Liver (tissue), 3 donors: ENCODE measurements at regions not wholly inside any gene's neighbourhood (a gene's known extent, or its start where the extent isn't known, plus 50 kb on each side); places are given as distances from the start of the nearest gene placed in this dataset.
"Not testable (repeated sequence)": the region's sequence is repeated elsewhere in the genome, so short reads cannot be mapped to it uniquely, and the experiment has no call there.

Source experiments
- EGR1 ChIP-seq, 2 donors: IDR thresholded peaks; 2 replicates each; pipeline ENCODE4 v1.6.1; 2016 to 2018; ENCODE audit warnings: antibody characterized with exemption in 2 of 2, low read depth in 2 of 2
- GABPA ChIP-seq, 2 donors: IDR thresholded peaks in 1 of 2; conservative IDR thresholded peaks in 1 of 2; 2 replicates each; pipeline ENCODE4 v1.6.1; 2016; ENCODE audit warnings: antibody characterized with exemption in 2 of 2, mild to moderate bottlenecking in 1 of 2, moderate library complexity in 1 of 2
- HNF4A ChIP-seq, 2 donors: conservative IDR thresholded peaks; 2 replicates each; pipeline ENCODE4 v1.6.1; 2016; ENCODE audit warnings: antibody characterized with exemption in 2 of 2, mild to moderate bottlenecking in 2 of 2
- HNF4G ChIP-seq: IDR thresholded peaks from 2 replicates; pipeline ENCODE4 v1.6.1; 2016; ENCODE audit warnings: antibody characterized with exemption
- JUND ChIP-seq, 2 donors: IDR thresholded peaks; 2 replicates each; pipeline ENCODE4 v1.6.1; 2016; ENCODE audit warnings: antibody characterized with exemption in 2 of 2
- RAD21 ChIP-seq, 2 donors: IDR thresholded peaks; 2 replicates each; pipeline ENCODE4 v1.6.1; 2016; ENCODE audit warnings: antibody characterized with exemption in 2 of 2, mild to moderate bottlenecking in 2 of 2
- SP1 ChIP-seq: IDR thresholded peaks from 2 replicates; pipeline ENCODE4 v1.6.1; 2018; ENCODE audit warnings: antibody characterized with exemption, mild to moderate bottlenecking
- YY1 ChIP-seq: IDR thresholded peaks from 2 replicates; pipeline ENCODE4 v1.6.1; 2016; ENCODE audit warnings: antibody characterized with exemption, mild to moderate bottlenecking
- TF ChIP-seq, protein P1 (sequence below): fragments of 150-350 bp; IDR thresholded peaks from 2 replicates; pipeline ENCODE4 v1.5.1; 2017; ENCODE audit warnings: improper control_type of control experiment, low read depth, low read length; ENCODE audit not compliant: missing input control
- TF ChIP-seq, protein P2 (sequence below): IDR thresholded peaks from 2 replicates; pipeline ENCODE4 v1.6.1; 2016; ENCODE audit warnings: antibody characterized with exemption
- TF ChIP-seq, protein P3 (sequence below): IDR thresholded peaks from 2 replicates; pipeline ENCODE4 v1.6.1; 2016; ENCODE audit warnings: antibody characterized with exemption, mild to moderate bottlenecking
- TF ChIP-seq, protein P4 (sequence below): IDR thresholded peaks from 2 replicates; pipeline ENCODE4 v1.6.1; 2016; ENCODE audit warnings: antibody characterized with exemption
- TF ChIP-seq, protein P5 (sequence below): IDR thresholded peaks from 2 replicates; pipeline ENCODE4 v1.6.1; 2016; ENCODE audit warnings: antibody characterized with exemption
- donor health status: healthy.
- donor health status: healthy.

DNA sequence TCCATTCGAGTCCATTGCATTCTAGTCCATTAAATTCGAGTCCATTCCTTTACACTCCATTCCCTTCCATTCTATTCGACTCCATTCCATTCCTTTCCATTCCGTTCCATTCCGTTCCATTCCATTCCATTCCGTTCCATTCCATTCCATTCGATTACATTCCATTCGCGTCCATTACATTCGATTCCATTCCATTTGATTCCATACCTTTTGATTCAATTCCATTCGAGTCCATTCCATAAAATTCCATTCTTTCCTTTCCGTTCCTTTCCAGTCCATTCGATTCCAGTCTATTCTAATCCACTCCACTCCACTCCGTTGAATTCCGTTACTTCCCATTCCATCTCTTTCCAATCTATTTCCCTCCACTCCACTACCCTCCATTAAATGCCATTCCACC, 2579.2 kb upstream of the TPTE start:
- TF ChIP-seq, protein P1, sequence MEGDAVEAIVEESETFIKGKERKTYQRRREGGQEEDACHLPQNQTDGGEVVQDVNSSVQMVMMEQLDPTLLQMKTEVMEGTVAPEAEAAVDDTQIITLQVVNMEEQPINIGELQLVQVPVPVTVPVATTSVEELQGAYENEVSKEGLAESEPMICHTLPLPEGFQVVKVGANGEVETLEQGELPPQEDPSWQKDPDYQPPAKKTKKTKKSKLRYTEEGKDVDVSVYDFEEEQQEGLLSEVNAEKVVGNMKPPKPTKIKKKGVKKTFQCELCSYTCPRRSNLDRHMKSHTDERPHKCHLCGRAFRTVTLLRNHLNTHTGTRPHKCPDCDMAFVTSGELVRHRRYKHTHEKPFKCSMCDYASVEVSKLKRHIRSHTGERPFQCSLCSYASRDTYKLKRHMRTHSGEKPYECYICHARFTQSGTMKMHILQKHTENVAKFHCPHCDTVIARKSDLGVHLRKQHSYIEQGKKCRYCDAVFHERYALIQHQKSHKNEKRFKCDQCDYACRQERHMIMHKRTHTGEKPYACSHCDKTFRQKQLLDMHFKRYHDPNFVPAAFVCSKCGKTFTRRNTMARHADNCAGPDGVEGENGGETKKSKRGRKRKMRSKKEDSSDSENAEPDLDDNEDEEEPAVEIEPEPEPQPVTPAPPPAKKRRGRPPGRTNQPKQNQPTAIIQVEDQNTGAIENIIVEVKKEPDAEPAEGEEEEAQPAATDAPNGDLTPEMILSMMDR = not testable (repeated sequence)
- TF ChIP-seq SP1; RAD21 (IDR thresholded peaks at IDR 0.05); GABPA (IDR thresholded peaks at IDR 0.05 in 1 of 2, conservative IDR thresholded peaks at IDR 0.05 in 1 of 2); HNF4A (conservative IDR thresholded peaks at IDR 0.05); YY1; HNF4G; JUND (IDR thresholded peaks at IDR 0.05); EGR1 (IDR thresholded peaks at IDR 0.05; ENCODE audit: low read depth in 2 of 2): not testable (repeated sequence)
- TF ChIP-seq, protein P2, sequence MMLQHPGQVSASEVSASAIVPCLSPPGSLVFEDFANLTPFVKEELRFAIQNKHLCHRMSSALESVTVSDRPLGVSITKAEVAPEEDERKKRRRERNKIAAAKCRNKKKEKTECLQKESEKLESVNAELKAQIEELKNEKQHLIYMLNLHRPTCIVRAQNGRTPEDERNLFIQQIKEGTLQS = not testable (repeated sequence)
- TF ChIP-seq, protein P3, sequence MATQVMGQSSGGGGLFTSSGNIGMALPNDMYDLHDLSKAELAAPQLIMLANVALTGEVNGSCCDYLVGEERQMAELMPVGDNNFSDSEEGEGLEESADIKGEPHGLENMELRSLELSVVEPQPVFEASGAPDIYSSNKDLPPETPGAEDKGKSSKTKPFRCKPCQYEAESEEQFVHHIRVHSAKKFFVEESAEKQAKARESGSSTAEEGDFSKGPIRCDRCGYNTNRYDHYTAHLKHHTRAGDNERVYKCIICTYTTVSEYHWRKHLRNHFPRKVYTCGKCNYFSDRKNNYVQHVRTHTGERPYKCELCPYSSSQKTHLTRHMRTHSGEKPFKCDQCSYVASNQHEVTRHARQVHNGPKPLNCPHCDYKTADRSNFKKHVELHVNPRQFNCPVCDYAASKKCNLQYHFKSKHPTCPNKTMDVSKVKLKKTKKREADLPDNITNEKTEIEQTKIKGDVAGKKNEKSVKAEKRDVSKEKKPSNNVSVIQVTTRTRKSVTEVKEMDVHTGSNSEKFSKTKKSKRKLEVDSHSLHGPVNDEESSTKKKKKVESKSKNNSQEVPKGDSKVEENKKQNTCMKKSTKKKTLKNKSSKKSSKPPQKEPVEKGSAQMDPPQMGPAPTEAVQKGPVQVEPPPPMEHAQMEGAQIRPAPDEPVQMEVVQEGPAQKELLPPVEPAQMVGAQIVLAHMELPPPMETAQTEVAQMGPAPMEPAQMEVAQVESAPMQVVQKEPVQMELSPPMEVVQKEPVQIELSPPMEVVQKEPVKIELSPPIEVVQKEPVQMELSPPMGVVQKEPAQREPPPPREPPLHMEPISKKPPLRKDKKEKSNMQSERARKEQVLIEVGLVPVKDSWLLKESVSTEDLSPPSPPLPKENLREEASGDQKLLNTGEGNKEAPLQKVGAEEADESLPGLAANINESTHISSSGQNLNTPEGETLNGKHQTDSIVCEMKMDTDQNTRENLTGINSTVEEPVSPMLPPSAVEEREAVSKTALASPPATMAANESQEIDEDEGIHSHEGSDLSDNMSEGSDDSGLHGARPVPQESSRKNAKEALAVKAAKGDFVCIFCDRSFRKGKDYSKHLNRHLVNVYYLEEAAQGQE = not testable (repeated sequence)
- TF ChIP-seq, protein P4, sequence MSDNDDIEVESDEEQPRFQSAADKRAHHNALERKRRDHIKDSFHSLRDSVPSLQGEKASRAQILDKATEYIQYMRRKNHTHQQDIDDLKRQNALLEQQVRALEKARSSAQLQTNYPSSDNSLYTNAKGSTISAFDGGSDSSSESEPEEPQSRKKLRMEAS = not testable (repeated sequence)
- TF ChIP-seq, protein P5, sequence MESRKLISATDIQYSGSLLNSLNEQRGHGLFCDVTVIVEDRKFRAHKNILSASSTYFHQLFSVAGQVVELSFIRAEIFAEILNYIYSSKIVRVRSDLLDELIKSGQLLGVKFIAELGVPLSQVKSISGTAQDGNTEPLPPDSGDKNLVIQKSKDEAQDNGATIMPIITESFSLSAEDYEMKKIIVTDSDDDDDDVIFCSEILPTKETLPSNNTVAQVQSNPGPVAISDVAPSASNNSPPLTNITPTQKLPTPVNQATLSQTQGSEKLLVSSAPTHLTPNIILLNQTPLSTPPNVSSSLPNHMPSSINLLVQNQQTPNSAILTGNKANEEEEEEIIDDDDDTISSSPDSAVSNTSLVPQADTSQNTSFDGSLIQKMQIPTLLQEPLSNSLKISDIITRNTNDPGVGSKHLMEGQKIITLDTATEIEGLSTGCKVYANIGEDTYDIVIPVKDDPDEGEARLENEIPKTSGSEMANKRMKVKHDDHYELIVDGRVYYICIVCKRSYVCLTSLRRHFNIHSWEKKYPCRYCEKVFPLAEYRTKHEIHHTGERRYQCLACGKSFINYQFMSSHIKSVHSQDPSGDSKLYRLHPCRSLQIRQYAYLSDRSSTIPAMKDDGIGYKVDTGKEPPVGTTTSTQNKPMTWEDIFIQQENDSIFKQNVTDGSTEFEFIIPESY = not testable (repeated sequence)
